Muscle of leg (tissue), 3 donors: ENCODE measurements at regions not wholly inside any gene's neighbourhood (a gene's known extent, or its start where the extent isn't known, plus 50 kb on each side); places are given as distances from the start of the nearest gene placed in this dataset.

Experiments used
- DNase-seq: peaks from one replicate; pipeline ENCODE4 v3.0.0; 2013
- H3K27ac ChIP-seq: one replicate; pipeline ENCODE4 v1.5.1; 2013; ENCODE audit warnings: mild to moderate bottlenecking, low read length, control low read depth
- H3K27me3 ChIP-seq: one replicate; pipeline ENCODE4 v1.6.1; 2013; ENCODE audit warnings: low read length; ENCODE audit not compliant: control insufficient read depth, insufficient read depth
- H3K36me3 ChIP-seq: one replicate; pipeline ENCODE4 v1.6.1; 2013; ENCODE audit warnings: low read length; ENCODE audit not compliant: control insufficient read depth, insufficient read depth
- H3K4me1 ChIP-seq: one replicate; pipeline ENCODE4 v1.6.1; 2013; ENCODE audit warnings: low read length; ENCODE audit not compliant: control insufficient read depth, insufficient read depth
- H3K4me3 ChIP-seq: one replicate; pipeline ENCODE4 v1.5.1; 2013; ENCODE audit warnings: low read length, control low read depth
- H3K9me3 ChIP-seq: replicated peaks from 2 replicates; pipeline ENCODE4 v1.6.1; 2013; ENCODE audit warnings: low read depth, low read length; ENCODE audit not compliant: control insufficient read depth
- WGBS: methylation state at CpG from one replicate; pipeline ENCODE4 v1.1.5; 2013; ENCODE audit warnings: missing lambda C conversion rate; ENCODE audit not compliant: insufficient coverage; 5-methylcytosine and 5-hydroxymethylcytosine counted together

DNA sequence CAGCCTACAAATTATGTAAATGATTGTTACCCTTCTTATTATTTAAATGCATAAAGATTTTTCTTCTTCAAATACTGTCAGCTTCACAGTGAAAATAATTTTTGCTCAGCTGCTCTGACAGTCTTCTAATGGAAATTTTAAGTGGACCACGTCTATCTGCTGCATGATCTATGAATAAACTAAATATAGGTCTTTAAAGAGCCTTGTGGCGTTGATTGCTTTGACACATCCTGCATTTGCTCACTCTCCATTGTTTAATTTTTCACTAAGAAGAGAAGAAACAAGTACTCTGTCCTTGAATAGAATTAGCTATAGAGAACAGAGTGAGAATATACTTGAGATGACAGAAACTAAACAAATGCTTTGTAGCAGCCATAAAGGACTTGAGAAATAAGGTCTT is 826.1 kb downstream of the MRPL39 start:
- Histone ChIP-seq H3K4me1 (no peaks in the 10 kb centered on the region), H3K27ac (no peak overlapping the region), H3K36me3 (no peaks in the 10 kb centered on the region), H3K4me3 (no peak overlapping the region), H3K27me3 (no peaks in the 10 kb centered on the region), H3K9me3 (no peaks in the 10 kb centered on the region)
- no peak for DNase-seq
- WGBS, result no CpG with 5 or more reads among the region's 2 CpGs

DNA sequence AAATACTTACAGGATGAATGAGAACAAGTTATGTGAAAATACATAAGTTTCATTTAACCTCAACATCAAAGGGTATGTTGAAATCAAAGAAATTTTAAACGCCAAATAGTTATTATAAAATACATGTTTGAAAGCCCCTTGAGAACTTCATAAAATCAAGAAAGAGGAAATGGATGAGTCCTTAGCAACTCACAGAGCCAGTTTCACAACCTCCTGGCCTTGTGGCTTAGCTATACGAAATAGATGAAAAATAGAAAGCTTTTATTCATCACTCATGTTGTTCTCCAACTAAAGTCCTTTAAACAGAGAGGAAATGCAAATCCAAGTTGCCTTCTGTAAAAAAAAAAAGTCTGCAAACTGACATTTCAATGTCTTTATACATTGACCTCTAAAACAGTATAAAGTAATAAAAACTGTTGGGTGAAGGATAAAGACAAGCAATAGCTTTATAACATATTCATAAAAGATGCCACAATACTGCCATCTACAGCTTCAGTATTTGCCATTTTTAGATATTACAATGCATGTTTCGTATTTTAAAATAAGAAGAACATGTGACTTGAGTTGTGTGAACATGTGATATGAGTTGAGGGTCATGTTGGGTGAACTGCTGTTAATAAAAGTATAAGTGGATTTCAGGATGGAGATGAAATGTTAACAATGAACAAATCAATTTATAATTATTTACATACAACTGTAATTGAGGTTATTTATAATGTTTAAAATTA is 847.8 kb downstream of the MRPL39 start:
- Histone ChIP-seq H3K27me3 (no peaks in the 10 kb centered on the region), H3K4me1 (no peaks in the 10 kb centered on the region), H3K4me3 (no peak overlapping the region), H3K27ac (no peak overlapping the region), H3K9me3 (no peaks in the 10 kb centered on the region), H3K36me3 (no peaks in the 10 kb centered on the region)
- no CpG with 5 or more reads among the region's 3 CpGs for WGBS
- peak; percentile 19 for DNase-seq

GRCh38 chr21:24738063-24738462 is 869.2 kb downstream of the MRPL39 start:
- H3K9me3 ChIP-seq, result no peaks in the 10 kb centered on the region
- H3K4me1 ChIP-seq, result no peaks in the 10 kb centered on the region
- H3K4me3 ChIP-seq, result no peak overlapping the region
- H3K36me3 ChIP-seq, result no peaks in the 10 kb centered on the region
- no peak for DNase-seq
- no peaks in the 10 kb centered on the region for H3K27me3 ChIP-seq
- WGBS, result no CpG with 5 or more reads among the region's 8 CpGs
- H3K27ac ChIP-seq, result no peak overlapping the region

GRCh38 chr21:24737296-24737850 is 869.9 kb downstream of the MRPL39 start:
- H3K27ac ChIP-seq, result no peak overlapping the region
- 70% methylated on average over 2 of the region's 5 CpGs for WGBS
- H3K4me3 ChIP-seq, result no peak overlapping the region
- no peaks in the 10 kb centered on the region for H3K9me3 ChIP-seq
- no peaks in the 10 kb centered on the region for H3K27me3 ChIP-seq
- DNase-seq, result no peak
- no peaks in the 10 kb centered on the region for H3K36me3 ChIP-seq
- no peaks in the 10 kb centered on the region for H3K4me1 ChIP-seq

DNA sequence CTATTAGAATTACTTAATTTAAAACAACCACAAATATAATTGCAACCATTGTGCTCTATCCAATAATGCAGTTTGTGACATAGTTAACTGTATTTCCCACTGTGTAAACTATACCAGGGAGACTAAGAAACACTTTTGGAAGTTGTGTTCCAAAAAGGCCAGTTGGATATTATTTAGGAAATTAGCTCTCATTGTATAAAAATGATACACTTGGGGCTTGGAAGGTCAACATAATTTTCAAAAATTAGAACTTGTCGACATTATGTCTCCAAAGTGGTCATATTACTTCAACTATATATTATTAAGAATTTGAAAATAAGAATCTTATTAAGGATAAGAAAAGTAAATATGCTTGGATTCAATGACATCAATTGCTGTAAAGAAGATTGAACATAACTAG is 876.6 kb downstream of the MRPL39 start:
- DNase-seq, result peak; percentile 56
- H3K4me3 ChIP-seq, result no peak overlapping the region
- no CpG with 5 or more reads among the region's 1 CpG for WGBS
- H3K27me3 ChIP-seq, result no peaks in the 10 kb centered on the region
- no peak overlapping the region for H3K27ac ChIP-seq
- H3K9me3 ChIP-seq, result no peaks in the 10 kb centered on the region
- H3K4me1 ChIP-seq, result no peaks in the 10 kb centered on the region
- no peaks in the 10 kb centered on the region for H3K36me3 ChIP-seq

GRCh38 chr21:24729568-24729967 is 877.7 kb downstream of the MRPL39 start:
- no CpG with 5 or more reads among the region's 3 CpGs for WGBS
- no peaks in the 10 kb centered on the region for H3K4me1 ChIP-seq
- no peaks in the 10 kb centered on the region for H3K36me3 ChIP-seq
- H3K9me3 ChIP-seq, result no peaks in the 10 kb centered on the region
- no peak for DNase-seq
- H3K27ac ChIP-seq, result no peak overlapping the region
- H3K27me3 ChIP-seq, result no peaks in the 10 kb centered on the region
- H3K4me3 ChIP-seq, result no peak overlapping the region

DNA sequence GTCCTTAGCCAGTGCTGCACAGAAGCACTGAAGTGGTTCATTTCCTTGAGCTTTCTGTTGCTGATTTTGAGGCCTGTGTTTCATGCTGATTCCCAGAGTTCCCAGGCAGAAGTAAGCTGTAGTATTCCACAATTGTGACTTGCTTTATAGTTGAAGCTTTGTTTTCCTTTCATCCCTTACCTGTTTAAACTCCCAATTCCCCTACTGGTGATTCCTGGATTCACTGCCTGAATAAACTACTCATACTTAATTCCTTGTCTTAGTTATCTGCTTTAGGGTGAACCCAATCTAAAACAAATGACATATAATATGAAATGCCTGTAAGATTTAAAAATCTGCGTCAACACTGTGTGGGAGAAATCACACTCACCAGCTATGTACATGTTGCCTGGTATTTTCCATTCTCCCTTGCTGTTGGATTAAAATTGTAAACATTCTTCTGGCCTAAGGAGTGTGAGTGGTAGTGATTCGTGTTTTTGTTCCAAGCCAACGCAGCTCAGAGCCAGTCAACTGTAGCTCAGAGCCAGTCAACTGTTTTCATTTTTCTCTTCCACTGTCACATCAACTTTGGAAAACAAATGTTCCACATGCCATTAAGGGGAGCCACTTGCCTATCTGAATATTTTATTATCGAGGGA is 879.4 kb downstream of the MRPL39 start:
- H3K27me3 ChIP-seq, result no peaks in the 10 kb centered on the region
- WGBS, result no CpG with 5 or more reads among the region's 4 CpGs

GRCh38 chr21:24716281-24716918 is 890.9 kb downstream of the MRPL39 start:
- peak; percentile 85 for DNase-seq

More for the DNA sequence above, 879.4 kb downstream of the MRPL39 start:
- no peaks in the 10 kb centered on the region for H3K36me3 ChIP-seq
- H3K9me3 ChIP-seq, result no peaks in the 10 kb centered on the region
- H3K27ac ChIP-seq, result no peak overlapping the region
- H3K4me1 ChIP-seq, result no peaks in the 10 kb centered on the region
- no peak overlapping the region for H3K4me3 ChIP-seq
- no peak for DNase-seq

GRCh38 chr21:24714646-24715200 is 892.6 kb downstream of the MRPL39 start:
- H3K27me3 ChIP-seq, result no peaks in the 10 kb centered on the region
- H3K4me1 ChIP-seq, result peaks cover 3% of the 10 kb centered on the region
- H3K4me3 ChIP-seq, result no peak overlapping the region
- H3K27ac ChIP-seq, result no peak overlapping the region
- DNase-seq, result peak; percentile 59
- no peaks in the 10 kb centered on the region for H3K36me3 ChIP-seq
- no peaks in the 10 kb centered on the region for H3K9me3 ChIP-seq
- no CpG with 5 or more reads among the region's 2 CpGs for WGBS

More at GRCh38 chr21:24716281-24716918, 890.9 kb downstream of the MRPL39 start:
- Histone ChIP-seq H3K27me3 (no peaks in the 10 kb centered on the region), H3K4me1 (peaks cover 3% of the 10 kb centered on the region), H3K27ac (no peak overlapping the region), H3K4me3 (no peak overlapping the region), H3K36me3 (no peaks in the 10 kb centered on the region), H3K9me3 (no peaks in the 10 kb centered on the region)
- WGBS, result no CpG with 5 or more reads among the region's 3 CpGs

GRCh38 chr21:24705201-24705600 is 902.1 kb downstream of the MRPL39 start:
- DNase-seq, result no peak
- Histone ChIP-seq H3K9me3 (no peaks in the 10 kb centered on the region), H3K4me3 (no peak overlapping the region), H3K27me3 (no peaks in the 10 kb centered on the region), H3K4me1 (no peaks in the 10 kb centered on the region), H3K36me3 (no peaks in the 10 kb centered on the region), H3K27ac (no peak overlapping the region)
- 63% methylated on average over 1 of the region's 2 CpGs for WGBS
